GM12891 (cell line): ENCODE measurements at regions not wholly inside any gene's neighbourhood (a gene's known extent, or its start where the extent isn't known, plus 50 kb on each side); places are given as distances from the start of the nearest gene placed in this dataset.

Experiments used
- DNase-seq: peaks from one replicate; pipeline ENCODE4 v3.0.0; 2011; ENCODE audit warnings: low spot score; ENCODE audit not compliant: insufficient read length
- FAIRE-seq: peaks from 2 replicates; lab custom pipeline; 2011; peaks lifted over from hg19 to GRCh38; lab: Jason Lieb, UNC
- PAX5 ChIP-seq: IDR thresholded peaks from 2 replicates; pipeline ENCODE4 v1.6.1; 2011; ENCODE audit warnings: low read length, moderate library complexity, mild to moderate bottlenecking; ENCODE audit not compliant: insufficient read depth, severe bottlenecking
- POLR2A ChIP-seq: IDR thresholded peaks from 2 replicates; pipeline ENCODE4 v1.6.1; 2011; ENCODE audit warnings: low read depth, low read length, control low read depth
- POLR2AphosphoS5 ChIP-seq: IDR thresholded peaks from 2 replicates; pipeline ENCODE4 v1.6.1; 2011; ENCODE audit warnings: low read depth, low read length, control low read depth
- POU2F2 ChIP-seq: IDR thresholded peaks from 2 replicates; pipeline ENCODE4 v1.6.1; 2011; ENCODE audit warnings: low read depth, mild to moderate bottlenecking, control low read depth, low read length, moderate library complexity
- SPI1 ChIP-seq: IDR thresholded peaks from 2 replicates; pipeline ENCODE4 v1.6.1; 2011; ENCODE audit warnings: low read depth, low read length, control low read depth
- TAF1 ChIP-seq: IDR thresholded peaks from 2 replicates; pipeline ENCODE4 v1.6.1; 2011; ENCODE audit warnings: low read depth, low read length, control low read depth

GRCh38 chr12:93214523-93215289 is 163.0 kb upstream of the NUDT4 start:
- TF ChIP-seq SPI1 = no peak
- DNase-seq (no peak), FAIRE-seq (no peak)

DNA sequence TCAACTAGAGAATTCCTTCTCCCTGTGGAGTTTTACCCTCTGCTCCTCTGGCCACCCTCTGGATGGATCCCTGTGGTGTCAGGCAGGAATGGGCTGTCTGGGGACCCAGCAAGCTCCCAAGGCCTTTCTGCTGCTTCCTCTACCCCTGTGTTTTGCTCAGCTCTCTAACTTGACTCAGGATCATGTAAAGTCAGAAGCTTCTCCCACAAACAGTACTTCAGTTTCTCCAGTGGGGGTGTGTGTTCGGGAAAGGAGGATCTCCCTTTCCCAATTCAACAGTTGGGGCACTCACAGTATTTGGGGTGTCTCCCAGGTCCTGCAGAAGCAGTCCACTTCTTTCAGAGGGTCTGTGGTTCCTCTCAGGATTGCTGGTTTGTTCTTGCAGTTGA is 162.4 kb upstream of the NUDT4 start:
- DNase-seq (no peak), FAIRE-seq (no peak)
- TF ChIP-seq TAF1 (no peak), SPI1 (no peak), POU2F2 (no peak), PAX5 (no peak), POLR2AphosphoS5 (no peak), POLR2A (no peak)

- no peak for FAIRE-seq
These were observed 157.8 kb upstream of the NUDT4 start for GRCh38 chr12:93219947-93220346.

GRCh38 chr12:93221841-93222240 is 155.9 kb upstream of the NUDT4 start:
- FAIRE-seq = peak; percentile 47
- DNase-seq = no peak
- TF ChIP-seq POLR2A (no peak), SPI1 (no peak), POLR2AphosphoS5 (no peak), POU2F2 (no peak), TAF1 (no peak), PAX5 (no peak)

More at GRCh38 chr12:93219947-93220346, 157.8 kb upstream of the NUDT4 start:
- no peak for DNase-seq
- TF ChIP-seq POLR2AphosphoS5 (no peak), PAX5 (no peak)

DNA sequence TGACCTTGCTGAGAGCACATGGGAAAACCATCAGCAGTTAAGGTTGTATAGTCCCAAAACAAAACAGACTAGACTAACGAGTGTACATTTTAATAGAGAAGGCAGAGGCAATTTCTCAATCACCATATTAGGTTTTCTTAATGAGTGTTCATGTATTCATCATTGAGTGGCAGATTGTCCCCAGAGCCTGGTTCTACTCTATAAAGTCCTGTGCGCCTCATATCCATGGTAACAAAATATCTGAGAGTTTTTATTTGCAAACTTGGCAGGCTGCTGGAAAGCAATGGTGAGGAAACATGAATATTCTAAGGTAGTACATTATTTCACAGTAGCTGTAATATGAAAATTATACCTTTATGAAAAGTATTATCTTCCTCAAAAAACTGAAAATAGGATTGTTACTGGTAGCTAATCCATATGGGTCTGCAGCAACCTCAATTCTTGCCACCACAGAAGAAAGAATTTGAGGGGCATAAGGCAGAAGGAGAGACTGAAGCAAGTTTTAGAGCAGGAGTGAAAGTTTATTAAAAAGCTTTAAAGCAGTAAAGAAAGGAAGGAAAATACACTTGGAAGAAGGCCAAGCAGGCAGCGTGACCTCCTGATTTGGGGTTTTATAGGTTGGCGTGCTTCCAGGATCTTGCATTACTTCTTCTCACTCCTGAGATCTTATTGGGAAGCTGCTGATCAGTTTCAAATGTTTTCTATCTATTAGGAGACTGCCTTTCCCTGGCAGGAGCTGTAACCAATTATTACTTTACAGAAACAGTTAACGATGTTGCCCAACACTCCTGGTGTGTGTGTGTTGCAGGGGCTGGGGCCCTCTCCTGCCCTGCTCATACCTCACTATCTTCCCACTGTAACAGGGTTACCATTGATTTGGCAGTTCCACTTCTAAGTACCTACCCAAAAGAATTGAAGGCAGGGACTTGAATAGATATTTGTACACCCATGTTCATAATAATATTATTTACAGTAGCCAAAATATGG is 154.0 kb upstream of the NUDT4 start:
- FAIRE-seq (no peak), DNase-seq (no peak)
- TF ChIP-seq SPI1 = no peak
- TF ChIP-seq TAF1 = no peak
- TF ChIP-seq POU2F2 = no peak
- TF ChIP-seq PAX5 = no peak
- TF ChIP-seq POLR2AphosphoS5 = no peak
- no peak for TF ChIP-seq POLR2A

GRCh38 chr12:93225094-93225493 is 152.6 kb upstream of the NUDT4 start:
- no peak for DNase-seq
- no peak for FAIRE-seq
- TF ChIP-seq TAF1 (no peak), POLR2AphosphoS5 (no peak), SPI1 (no peak), POU2F2 (no peak), PAX5 (no peak), POLR2A (no peak)

DNA sequence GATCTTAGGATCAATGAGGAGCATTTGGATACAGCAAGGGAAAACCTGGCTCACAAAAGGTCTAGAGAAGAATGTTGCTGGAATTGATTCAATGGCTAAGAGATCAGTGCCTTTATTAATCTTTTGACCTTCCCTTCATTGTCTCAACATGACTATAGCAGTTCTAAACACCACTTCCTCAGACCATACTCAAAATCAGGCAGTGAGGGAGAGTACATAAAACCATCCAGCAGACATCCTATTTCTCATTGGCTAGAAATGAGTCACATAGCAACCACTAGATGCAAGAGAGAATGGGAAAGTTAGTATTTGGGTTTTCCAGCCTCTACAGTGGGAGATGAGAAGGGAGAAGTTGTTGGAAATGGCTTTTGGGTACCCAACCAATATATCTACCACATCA is 151.4 kb upstream of the NUDT4 start:
- no peak for TF ChIP-seq POLR2AphosphoS5
- TF ChIP-seq SPI1 = peak; percentile 43; the same call in 1 of the 2 replicates
- DNase-seq = no peak
- peak; percentile 16 for FAIRE-seq

- no peak for DNase-seq
- FAIRE-seq = no peak
These were observed 148.0 kb upstream of the NUDT4 start for GRCh38 chr12:93229494-93230325.

GRCh38 chr12:93230326-93230720 is 147.4 kb upstream of the NUDT4 start:
- no peak for FAIRE-seq
- TF ChIP-seq POU2F2 (no peak), PAX5 (no peak), SPI1 (no peak), POLR2A (no peak), TAF1 (no peak), POLR2AphosphoS5 (no peak)
- no peak for DNase-seq

More at GRCh38 chr12:93229494-93230325, 148.0 kb upstream of the NUDT4 start:
- TF ChIP-seq POLR2A (no peak), SPI1 (no peak), PAX5 (no peak), POU2F2 (no peak), POLR2AphosphoS5 (no peak), TAF1 (no peak)

GRCh38 chr12:93231938-93232337 is 145.8 kb upstream of the NUDT4 start:
- FAIRE-seq = no peak
- TF ChIP-seq POU2F2 = no peak
- TF ChIP-seq SPI1 = no peak
- TF ChIP-seq TAF1 = no peak
- TF ChIP-seq POLR2A = no peak
- no peak for TF ChIP-seq POLR2AphosphoS5
- no peak for TF ChIP-seq PAX5
- DNase-seq = no peak
